ACC112 (cell line): ENCODE measurements at regions not wholly inside any gene's neighbourhood (a gene's known extent, or its start where the extent isn't known, plus 50 kb on each side); places are given as distances from the start of the nearest gene placed in this dataset.

Experiments
- H2AFZ ChIP-seq: fragments of 200-600 bp; sonication (generic); one replicate; pipeline ENCODE4 v1.6.0; 2017; ENCODE audit warnings: antibody characterized with exemption, low read length; ENCODE audit not compliant: unreplicated experiment
- H3K27ac ChIP-seq: fragments of 200-600 bp; sonication (generic); 2 replicates; pipeline ENCODE4 v1.5.1; 2014; ENCODE audit warnings: low read depth, mild to moderate bottlenecking, antibody characterized with exemption, low read length, moderate library complexity
- H3K27me3 ChIP-seq: fragments of 200-600 bp; sonication (generic); 2 replicates; pipeline ENCODE4 v1.6.1; 2014; ENCODE audit warnings: mild to moderate bottlenecking, antibody characterized with exemption, low read length, moderate library complexity, mixed read lengths; ENCODE audit not compliant: insufficient read depth
- H3K36me3 ChIP-seq: fragments of 200-600 bp; sonication (generic); 2 replicates; pipeline ENCODE4 v1.6.1; 2016; ENCODE audit warnings: mild to moderate bottlenecking, antibody characterized with exemption, low read length, moderate library complexity, mixed read lengths; ENCODE audit not compliant: insufficient read depth
- H3K4me1 ChIP-seq: fragments of 200-600 bp; sonication (generic); one replicate; pipeline ENCODE4 v1.6.1; 2016; ENCODE audit warnings: low read length, mixed read lengths; ENCODE audit not compliant: insufficient read depth, unreplicated experiment, control insufficient read depth
- H3K4me3 ChIP-seq: fragments of 200-600 bp; sonication (generic); 2 replicates; pipeline ENCODE4 v1.5.1; 2014; ENCODE audit warnings: mild to moderate bottlenecking, low read depth, low read length
- H3K79me2 ChIP-seq: fragments of 200-600 bp; sonication (generic); one replicate; pipeline ENCODE4 v1.6.0; 2016; ENCODE audit warnings: low read length; ENCODE audit not compliant: control insufficient read depth, unreplicated experiment, insufficient read depth

GRCh38 chr4:29467044-29467717 lies 1253.0 kb upstream of the PCDH7 start:
- Histone ChIP-seq H3K4me1 (no peaks in the 10 kb centered on the region), H3K4me3 (no peak overlapping the region), H2AFZ (no peak overlapping the region), H3K79me2 (no peaks in the 10 kb centered on the region), H3K36me3 (no peaks in the 10 kb centered on the region), H3K27me3 (no peaks in the 10 kb centered on the region), H3K27ac (no peak overlapping the region)
